ENCODE measurements at regions not wholly inside any gene's neighbourhood (a gene's known extent, or its start where the extent isn't known, plus 50 kb on each side); places are given as distances from the start of the nearest gene placed in this dataset.

DNA sequence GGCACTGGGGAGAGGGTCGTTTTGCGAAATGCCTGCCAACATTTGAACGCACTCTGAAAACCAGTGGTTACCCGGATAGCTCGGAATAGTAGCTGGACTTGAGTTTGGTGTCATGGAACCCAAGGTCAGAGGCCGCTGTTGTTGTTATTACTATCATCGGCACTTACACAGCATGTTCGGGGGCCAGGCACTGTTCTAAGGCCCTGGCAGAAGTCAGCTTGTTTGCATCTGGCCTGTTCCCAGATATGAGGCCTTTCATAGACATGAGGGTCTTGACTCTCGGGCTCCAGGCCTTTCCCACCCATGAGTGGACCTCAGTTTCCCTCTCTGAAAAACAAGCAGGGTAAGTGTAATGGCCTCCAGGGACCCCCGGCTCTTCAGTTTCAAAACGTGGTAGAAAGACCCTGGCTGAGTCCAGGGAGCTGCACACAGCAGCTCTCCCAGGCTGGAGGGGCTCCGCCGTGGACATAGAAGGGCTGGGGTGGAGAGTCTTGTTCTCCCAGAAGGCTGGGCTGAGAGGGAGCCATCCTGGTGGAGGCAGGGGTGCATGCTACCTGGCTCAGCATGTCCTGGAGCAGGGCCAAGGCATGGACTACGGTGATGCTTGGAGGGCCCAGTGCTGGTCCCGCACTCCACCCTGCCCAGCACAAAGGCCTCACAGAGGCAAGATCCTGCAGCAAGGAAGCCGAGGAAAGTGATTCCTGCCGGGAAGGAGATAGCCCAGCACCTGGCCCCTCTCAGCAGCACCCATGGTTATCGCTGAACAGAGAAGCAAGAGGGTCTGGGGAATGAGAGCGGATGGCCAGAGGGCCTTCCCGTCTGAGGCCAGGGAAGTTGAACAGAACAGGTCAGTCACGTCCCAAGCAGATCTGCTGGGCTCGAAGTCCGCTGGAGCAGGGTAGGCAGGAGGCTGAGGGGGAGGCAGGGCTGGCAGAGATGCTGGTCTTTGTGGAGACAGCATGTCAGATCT, 63.5 kb upstream of the C14orf180 start:
- no peak overlapping the region for H3K4me3 ChIP-seq (ENCODE audit: low read length)
- TF ChIP-seq, protein P1, sequence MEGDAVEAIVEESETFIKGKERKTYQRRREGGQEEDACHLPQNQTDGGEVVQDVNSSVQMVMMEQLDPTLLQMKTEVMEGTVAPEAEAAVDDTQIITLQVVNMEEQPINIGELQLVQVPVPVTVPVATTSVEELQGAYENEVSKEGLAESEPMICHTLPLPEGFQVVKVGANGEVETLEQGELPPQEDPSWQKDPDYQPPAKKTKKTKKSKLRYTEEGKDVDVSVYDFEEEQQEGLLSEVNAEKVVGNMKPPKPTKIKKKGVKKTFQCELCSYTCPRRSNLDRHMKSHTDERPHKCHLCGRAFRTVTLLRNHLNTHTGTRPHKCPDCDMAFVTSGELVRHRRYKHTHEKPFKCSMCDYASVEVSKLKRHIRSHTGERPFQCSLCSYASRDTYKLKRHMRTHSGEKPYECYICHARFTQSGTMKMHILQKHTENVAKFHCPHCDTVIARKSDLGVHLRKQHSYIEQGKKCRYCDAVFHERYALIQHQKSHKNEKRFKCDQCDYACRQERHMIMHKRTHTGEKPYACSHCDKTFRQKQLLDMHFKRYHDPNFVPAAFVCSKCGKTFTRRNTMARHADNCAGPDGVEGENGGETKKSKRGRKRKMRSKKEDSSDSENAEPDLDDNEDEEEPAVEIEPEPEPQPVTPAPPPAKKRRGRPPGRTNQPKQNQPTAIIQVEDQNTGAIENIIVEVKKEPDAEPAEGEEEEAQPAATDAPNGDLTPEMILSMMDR (conservative IDR thresholded peaks at IDR 0.05; ENCODE audit: low read length): no peak
- DNase-seq (ENCODE audit: low read depth): no peak

- TF ChIP-seq, protein P1 (conservative IDR thresholded peaks at IDR 0.05; ENCODE audit: low read length): no peak
- no peak for DNase-seq (ENCODE audit: low read depth)
- no peak overlapping the region for H3K4me3 ChIP-seq (ENCODE audit: low read length)
Observed at GRCh38 chr14:104516906-104517305, 62.7 kb upstream of the C14orf180 start.

DNA sequence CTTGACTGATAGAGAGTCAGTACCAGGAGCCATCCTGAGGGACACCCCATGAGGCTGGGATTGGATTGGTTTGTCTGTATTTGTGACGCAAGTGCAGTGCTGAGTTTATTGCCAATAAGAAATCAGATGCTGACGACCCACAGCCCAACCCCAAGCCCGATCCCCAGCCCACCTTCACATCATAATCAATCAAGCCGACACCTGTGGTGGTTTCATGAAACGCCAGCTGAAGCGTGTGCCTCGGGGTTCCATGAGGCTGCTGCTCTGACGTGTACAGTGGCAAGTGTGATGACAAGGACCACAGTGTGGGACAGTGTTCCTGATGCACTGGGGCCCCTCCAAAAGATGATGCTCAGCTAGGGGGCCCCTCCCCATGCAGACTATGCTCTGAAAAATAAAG, 62.1 kb upstream of the C14orf180 start:
- TF ChIP-seq, protein P1 (conservative IDR thresholded peaks at IDR 0.05; ENCODE audit: low read length): no peak
- H3K4me3 ChIP-seq (ENCODE audit: low read length): no peak overlapping the region
- no peak for DNase-seq (ENCODE audit: low read depth)

GRCh38 chr14:104517867-104518266, 61.7 kb upstream of the C14orf180 start:
- no peak for DNase-seq (ENCODE audit: low read depth)
- H3K4me3 ChIP-seq (ENCODE audit: low read length): no peak overlapping the region
- TF ChIP-seq, protein P1 (conservative IDR thresholded peaks at IDR 0.05; ENCODE audit: low read length): no peak

GRCh38 chr14:104518659-104519350, 60.8 kb upstream of the C14orf180 start:
- no peak for DNase-seq (ENCODE audit: low read depth)
- no peak overlapping the region for H3K4me3 ChIP-seq (ENCODE audit: low read length)
- TF ChIP-seq, protein P1 (conservative IDR thresholded peaks at IDR 0.05; ENCODE audit: low read length): no peak

DNA sequence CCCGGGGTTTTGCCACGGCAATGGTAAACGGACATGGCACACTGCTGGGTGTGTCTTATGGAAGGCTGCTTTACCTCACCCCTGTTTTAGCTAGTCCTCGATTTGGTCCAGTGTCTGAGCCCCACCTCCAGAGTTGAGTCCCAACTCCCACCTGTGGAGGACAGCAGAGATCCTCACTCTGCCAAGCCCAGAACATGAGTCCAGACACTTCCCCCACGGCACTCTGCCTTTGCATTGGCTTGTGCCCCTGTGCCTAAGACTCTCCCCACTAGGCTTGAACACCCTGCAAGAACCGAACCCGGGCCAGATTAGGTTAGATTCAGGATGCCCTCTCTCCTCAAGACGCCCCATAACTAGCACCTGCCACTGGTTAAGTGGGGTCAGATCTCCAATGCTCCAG, 59.8 kb upstream of the C14orf180 start:
- TF ChIP-seq, protein P1 (conservative IDR thresholded peaks at IDR 0.05; ENCODE audit: low read length): no peak

More for the DNA sequence above, 59.8 kb upstream of the C14orf180 start:
- H3K4me3 ChIP-seq (ENCODE audit: low read length): no peak overlapping the region
- DNase-seq (ENCODE audit: low read depth): no peak

Data from AG10803 (cell line).